GM10248 (cell line): ENCODE measurements at regions not wholly inside any gene's neighbourhood (a gene's known extent, or its start where the extent isn't known, plus 50 kb on each side); places are given as distances from the start of the nearest gene placed in this dataset.

ENCODE experiments used
- CTCF ChIA-PET: fragments of 300-600 bp; sonication (Branson Sonifier 250); formaldehyde crosslinking; extraction: SDS; loops from one replicate; lab custom pipeline; 2021; ENCODE audit warnings: antibody characterized with exemption; lab: Yijun Ruan, JAX
- POLR2A ChIA-PET: fragments of 350-650 bp; sonication (Branson Sonifier 250); formaldehyde crosslinking; extraction: SDS; loops from one replicate; lab custom pipeline; 2020; ENCODE audit warnings: antibody characterized with exemption; lab: Yijun Ruan, JAX
- DNase-seq: peaks from one replicate; pipeline ENCODE4 v3.0.0; 2012; ENCODE audit errors: extremely low spot score
- CTCF ChIP-seq: IDR thresholded peaks from 2 replicates; pipeline ENCODE4 v1.5.1; 2012; ENCODE audit warnings: mild to moderate bottlenecking, low read depth; ENCODE audit errors: extremely low read depth, missing control alignments, control extremely low read depth

GRCh38 chr14:84856751-84857534, 673.0 kb upstream of the FLRT2 start:
- CTCF ChIA-PET, result interaction anchor here (1.3 kb wide), 1 partner anchor 14 kb away, joined by 4 read pairs; no protein-coding TSS in a partner anchor
- no peak for TF ChIP-seq CTCF
- POLR2A ChIA-PET, result no interaction called here
- DNase-seq, result no peak

GRCh38 chr14:84857571-84857970, 672.4 kb upstream of the FLRT2 start:
- ChIA-PET CTCF (interaction anchor here (1.3 kb wide), 1 partner anchor 15 kb away, joined by 4 read pairs; no protein-coding TSS in a partner anchor), POLR2A (no interaction called here)
- no peak for TF ChIP-seq CTCF
- DNase-seq, result no peak

GRCh38 chr14:84859116-84859515, 670.8 kb upstream of the FLRT2 start:
- DNase-seq, result no peak
- no peak for TF ChIP-seq CTCF
- ChIA-PET CTCF (no interaction called here), POLR2A (no interaction called here)

- POLR2A ChIA-PET, result no interaction called here
- CTCF ChIA-PET, result no interaction called here
- TF ChIP-seq CTCF, result no peak
- DNase-seq, result no peak
Measured at GRCh38 chr14:84864548-84865271, 665.2 kb upstream of the FLRT2 start.

GRCh38 chr14:84871734-84872133, 658.2 kb upstream of the FLRT2 start:
- no peak for TF ChIP-seq CTCF
- POLR2A ChIA-PET, result no interaction called here
- CTCF ChIA-PET, result no interaction called here
- DNase-seq, result no peak

GRCh38 chr14:84874436-84874835, 655.5 kb upstream of the FLRT2 start:
- TF ChIP-seq CTCF, result no peak
- CTCF ChIA-PET, result no interaction called here
- POLR2A ChIA-PET, result no interaction called here
- DNase-seq, result no peak
